ENCODE measurements at regions not wholly inside any gene's neighbourhood (a gene's known extent, or its start where the extent isn't known, plus 50 kb on each side); places are given as distances from the start of the nearest gene placed in this dataset.

DNA sequence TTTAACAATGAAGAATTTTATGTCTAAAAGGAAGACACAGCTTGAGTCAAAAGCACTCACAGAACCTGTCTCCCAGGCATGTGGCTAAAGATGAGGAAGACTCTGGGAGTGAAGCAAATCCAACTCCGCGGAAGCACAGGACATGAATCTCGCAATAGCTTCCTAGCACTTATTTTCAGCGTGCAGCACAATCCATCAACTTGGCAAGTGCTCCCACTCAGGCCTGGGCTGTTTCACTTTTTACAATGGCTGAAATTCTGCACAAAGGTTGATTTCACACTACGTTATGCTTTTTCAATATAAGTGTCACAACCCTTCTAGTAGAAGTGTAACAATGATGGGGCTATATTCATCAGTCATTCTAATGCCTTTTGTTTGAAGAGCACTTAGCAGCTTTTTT, 180.2 kb downstream of the XPNPEP1 start:
- ATAC-seq (no peak), DNase-seq (ENCODE audit: low read depth, low spot score) (no peak)
- intact Hi-C loops (cut with micrococcal nuclease), result no loop called here
- Histone ChIP-seq H3K4me3 (replicated peaks in 1 of 2; ENCODE audit: low read depth in 1 of 2, low read length in 2 of 2) (no peak overlapping the region), H3K9me3 (ENCODE audit: control insufficient read depth in 1 of 2, insufficient read depth in 1 of 2, low read depth in 1 of 2, low read length in 2 of 2) (no peaks in the 10 kb centered on the region), H3K27ac (ENCODE audit: low read depth, low read length) (no peak overlapping the region), H3K4me1 (ENCODE audit: control insufficient read depth in 1 of 2, insufficient read depth in 2 of 2, low read length in 2 of 2) (no peaks in the 10 kb centered on the region), H3K79me2 (ENCODE audit: insufficient read depth, low read length) (no peaks in the 10 kb centered on the region), H3K9me2 (ENCODE audit: insufficient read depth) (no peaks in the 10 kb centered on the region), H3K27me3 (ENCODE audit: insufficient read depth, low read length) (0 out of 2 replicates have a peak, but pooled peaks cover 3% of the 10 kb centered on the region), H3K4me2 (ENCODE audit: low read length) (no peak overlapping the region), H2AFZ (ENCODE audit: low read depth, low read length, poor library complexity, severe bottlenecking) (no peak overlapping the region), H4K20me1 (ENCODE audit: insufficient read depth) (no peaks in the 10 kb centered on the region), H3K36me3 (ENCODE audit: control insufficient read depth in 1 of 2, insufficient read depth in 2 of 2, low read length in 2 of 2) (no peaks in the 10 kb centered on the region), H3K9ac (ENCODE audit: low read length) (no peak overlapping the region)
- BruUV-seq (replicated peaks), result no TSS peak
- RAD21 ChIA-PET (ENCODE audit: low non-redundant PET in 1 of 2, low total read pairs in 2 of 2, uncharacterized antibody in 2 of 2, unreplicated experiment in 2 of 2), result no interaction called here
- CTCF ChIA-PET, result no interaction called here
- TF ChIP-seq SP1 (IDR thresholded peaks at IDR 0.05; ENCODE audit: low read depth) (no peak), YY1 (IDR thresholded peaks at IDR 0.05; ENCODE audit: extremely low read depth, insufficient replicate concordance, low read depth, low read length) (no peak), RAD21 (IDR thresholded peaks at IDR 0.05; ENCODE audit: low read depth) (no peak), CBX3 (IDR thresholded peaks at IDR 0.05; ENCODE audit: low read depth) (no peak), CEBPB (IDR thresholded peaks at IDR 0.05; ENCODE audit: low read depth) (no peak), EGR1 (IDR thresholded peaks at IDR 0.05; ENCODE audit: low read depth) (no peak)
- POLR2A ChIA-PET, result no interaction called here

DNA sequence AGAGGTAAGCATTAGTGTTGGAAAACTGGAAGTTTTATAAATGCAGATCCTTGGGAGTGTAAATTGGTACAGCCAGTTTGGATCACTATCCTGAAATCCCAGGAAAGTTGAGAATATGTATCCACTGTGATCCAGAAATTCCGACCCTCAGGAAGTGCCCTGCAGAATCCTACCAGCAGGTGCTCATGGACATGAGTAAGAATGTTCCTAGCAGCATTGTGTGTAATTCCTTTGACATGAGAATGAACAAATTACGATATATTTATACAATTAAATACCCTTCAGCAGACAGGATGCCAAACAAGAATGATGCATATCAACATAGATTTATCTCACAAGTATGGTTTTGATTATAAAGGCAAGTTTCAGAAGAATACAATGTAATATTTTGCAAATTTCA, 181.6 kb downstream of the XPNPEP1 start:
- DNase-seq (ENCODE audit: low read depth, low spot score), result no peak
- CTCF ChIA-PET, result no interaction called here
- no TSS peak for BruUV-seq (replicated peaks)

More for the DNA sequence above, 181.6 kb downstream of the XPNPEP1 start:
- Histone ChIP-seq H3K4me2 (ENCODE audit: low read length) (no peak overlapping the region), H3K9me2 (ENCODE audit: insufficient read depth) (no peaks in the 10 kb centered on the region), H3K27me3 (ENCODE audit: insufficient read depth, low read length) (0 out of 2 replicates have a peak, but pooled peaks cover 3% of the 10 kb centered on the region), H3K79me2 (ENCODE audit: insufficient read depth, low read length) (no peaks in the 10 kb centered on the region), H3K27ac (ENCODE audit: low read depth, low read length) (no peak overlapping the region), H3K4me3 (replicated peaks in 1 of 2; ENCODE audit: low read depth in 1 of 2, low read length in 2 of 2) (no peak overlapping the region), H3K4me1 (ENCODE audit: control insufficient read depth in 1 of 2, insufficient read depth in 2 of 2, low read length in 2 of 2) (no peaks in the 10 kb centered on the region), H3K9ac (ENCODE audit: low read length) (no peak overlapping the region), H3K9me3 (ENCODE audit: control insufficient read depth in 1 of 2, insufficient read depth in 1 of 2, low read depth in 1 of 2, low read length in 2 of 2) (no peaks in the 10 kb centered on the region), H4K20me1 (ENCODE audit: insufficient read depth) (no peaks in the 10 kb centered on the region), H2AFZ (ENCODE audit: low read depth, low read length, poor library complexity, severe bottlenecking) (no peak overlapping the region), H3K36me3 (ENCODE audit: control insufficient read depth in 1 of 2, insufficient read depth in 2 of 2, low read length in 2 of 2) (no peaks in the 10 kb centered on the region)
- no peak for TF ChIP-seq SRF (IDR thresholded peaks at IDR 0.05; ENCODE audit: low read depth)
- TF ChIP-seq, protein P1, sequence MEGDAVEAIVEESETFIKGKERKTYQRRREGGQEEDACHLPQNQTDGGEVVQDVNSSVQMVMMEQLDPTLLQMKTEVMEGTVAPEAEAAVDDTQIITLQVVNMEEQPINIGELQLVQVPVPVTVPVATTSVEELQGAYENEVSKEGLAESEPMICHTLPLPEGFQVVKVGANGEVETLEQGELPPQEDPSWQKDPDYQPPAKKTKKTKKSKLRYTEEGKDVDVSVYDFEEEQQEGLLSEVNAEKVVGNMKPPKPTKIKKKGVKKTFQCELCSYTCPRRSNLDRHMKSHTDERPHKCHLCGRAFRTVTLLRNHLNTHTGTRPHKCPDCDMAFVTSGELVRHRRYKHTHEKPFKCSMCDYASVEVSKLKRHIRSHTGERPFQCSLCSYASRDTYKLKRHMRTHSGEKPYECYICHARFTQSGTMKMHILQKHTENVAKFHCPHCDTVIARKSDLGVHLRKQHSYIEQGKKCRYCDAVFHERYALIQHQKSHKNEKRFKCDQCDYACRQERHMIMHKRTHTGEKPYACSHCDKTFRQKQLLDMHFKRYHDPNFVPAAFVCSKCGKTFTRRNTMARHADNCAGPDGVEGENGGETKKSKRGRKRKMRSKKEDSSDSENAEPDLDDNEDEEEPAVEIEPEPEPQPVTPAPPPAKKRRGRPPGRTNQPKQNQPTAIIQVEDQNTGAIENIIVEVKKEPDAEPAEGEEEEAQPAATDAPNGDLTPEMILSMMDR (IDR thresholded peaks at IDR 0.05 in 2 of 3, conservative IDR thresholded peaks at IDR 0.05 in 1 of 3; ENCODE audit: borderline replicate concordance in 1 of 3, insufficient read depth in 1 of 3, low read depth in 2 of 3, low read length in 2 of 3), result peak in 2 of 3 experiments; percentile 18 to 23; a peak in 2 of 6 replicates
- intact Hi-C loops (cut with micrococcal nuclease), result no loop called here
- RAD21 ChIA-PET (ENCODE audit: low non-redundant PET in 1 of 2, low total read pairs in 2 of 2, uncharacterized antibody in 2 of 2, unreplicated experiment in 2 of 2), result no interaction called here
- POLR2A ChIA-PET, result no interaction called here
- no peak for ATAC-seq

Data from HCT116 (cell line).